Heart left ventricle (tissue), 13 donors: ENCODE measurements at regions not wholly inside any gene's neighbourhood (a gene's known extent, or its start where the extent isn't known, plus 50 kb on each side); places are given as distances from the start of the nearest gene placed in this dataset.

Source experiments
- CTCF ChIP-seq, 12 donors: fragments of 200-600 bp; sonication (generic) in 4 of 12; IDR thresholded peaks; one replicate each; pipeline versions ENCODE4 v1.5.0 to v1.8.0; 2018 to 2022; ENCODE audit warnings: antibody characterized with exemption in 12 of 12, mild to moderate bottlenecking in 5 of 12
- POLR2A ChIP-seq, 2 donors: fragments of 450-650 bp; IDR thresholded peaks; one replicate each; pipeline ENCODE4 v1.6.1; 2017; ENCODE audit warnings: antibody characterized with exemption in 2 of 2, mild to moderate bottlenecking in 2 of 2, moderate library complexity in 2 of 2
- donor health status: ischemic (EF 13 %, LVEDD 7.1; RV severe dilation, severe dysfunction).
- donor health status: DM: no; HTN: yes; CAD: no.
- donor health status: DM: no; HTN: no; CAD: no.
- donor health status: ischemic (EF 25% LVEDD 6.9; RV normal size, moderate dysfunction).
- donor health status: ischemic (EF 25% LVEDD 5.7; RV mildly dilated, moderate dysfunction).
- donor health status: ischemic (EF 35%, LVEDD 5.7; RV mildly dilated, moderate dysfunction).
- donor health status: nonischemic (EF 11% LVEDD 7.7; RV severe dilation, severe dysfunction).
- donor health status: DM: yes; HTN: yes; CAD: no.
- donor health status: PGD.
- donor health status: ischemic (EF 29% LVEDD 5.4; RV normal size, mild dysfunction).
- donor health status: nonischemic (EF 23%, LVEDD 6.1; RV moderate dilation, normal function).

GRCh38 chr4:189664693-189665250 is 275.9 kb upstream of the FRG1 start:
- TF ChIP-seq CTCF (IDR thresholded peaks at IDR 0.05) (no peak), POLR2A (IDR thresholded peaks at IDR 0.05) (no peak)
